Neural cell (in vitro differentiated cells): ENCODE measurements at regions not wholly inside any gene's neighbourhood (a gene's known extent, or its start where the extent isn't known, plus 50 kb on each side); places are given as distances from the start of the nearest gene placed in this dataset.

Experiments
- EP300 ChIP-seq: fragments of 450-650 bp; conservative IDR thresholded peaks from 2 replicates; pipeline ENCODE4 v1.6.1; 2014; ENCODE audit warnings: antibody characterized with exemption, mild to moderate bottlenecking, moderate library complexity; ENCODE audit not compliant: poor library complexity, severe bottlenecking
- EZH2 ChIP-seq: fragments of 200-600, 300-800 bp; shearing (Covaris generic), sonication (generic); IDR thresholded peaks from 2 replicates; pipeline ENCODE4 v1.6.1; 2014; ENCODE audit warnings: antibody characterized with exemption, low read length, borderline replicate concordance, mild to moderate bottlenecking; ENCODE audit not compliant: insufficient read depth, poor library complexity, severe bottlenecking
- POLR2AphosphoS5 ChIP-seq: IDR thresholded peaks from 2 replicates; pipeline ENCODE4 v1.6.1; 2012
- RAD21 ChIP-seq: fragments of 450-650 bp; conservative IDR thresholded peaks from 2 replicates; pipeline ENCODE4 v1.6.1; 2014; ENCODE audit warnings: antibody characterized with exemption, mild to moderate bottlenecking, moderate library complexity
- SMC3 ChIP-seq: fragments of 450-650 bp; conservative IDR thresholded peaks from 2 replicates; pipeline ENCODE4 v1.6.1; 2014; ENCODE audit warnings: antibody characterized with exemption, mild to moderate bottlenecking, moderate library complexity; ENCODE audit not compliant: poor library complexity
- TF ChIP-seq, protein P1 (sequence below): fragments of 450-650 bp; IDR thresholded peaks from 2 replicates; pipeline ENCODE4 v1.5.1; 2014; ENCODE audit warnings: antibody characterized with exemption, mild to moderate bottlenecking, moderate library complexity; ENCODE audit not compliant: poor library complexity, severe bottlenecking

DNA sequence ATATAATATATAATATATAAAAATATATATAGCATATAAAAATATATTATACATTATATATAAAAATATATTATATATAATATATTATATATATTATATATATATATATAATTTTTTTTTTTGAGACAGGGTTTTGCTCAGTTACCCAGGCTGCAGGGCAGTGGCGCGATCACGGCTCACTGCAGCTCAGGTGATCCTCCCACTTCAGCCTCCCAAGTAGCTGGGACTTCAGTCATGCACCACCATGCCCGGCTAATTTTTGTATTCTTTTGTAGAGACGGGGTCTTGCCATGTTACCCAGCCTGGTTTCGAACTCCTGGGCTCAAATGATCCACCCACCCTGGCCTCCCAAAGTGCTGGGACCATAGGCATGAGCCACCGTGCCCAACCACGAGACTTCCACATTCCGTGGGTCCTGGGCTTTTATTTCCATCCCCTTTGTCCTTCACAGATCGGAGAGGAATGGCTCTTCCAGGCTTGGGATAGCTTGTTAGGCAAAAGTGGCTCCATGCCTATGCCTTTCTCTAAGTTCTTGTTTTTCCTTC is 62.0 kb upstream of the IER5L start:
- no peak for TF ChIP-seq EP300
- no peak for TF ChIP-seq EZH2
- TF ChIP-seq POLR2AphosphoS5: no peak
- TF ChIP-seq, protein P1, sequence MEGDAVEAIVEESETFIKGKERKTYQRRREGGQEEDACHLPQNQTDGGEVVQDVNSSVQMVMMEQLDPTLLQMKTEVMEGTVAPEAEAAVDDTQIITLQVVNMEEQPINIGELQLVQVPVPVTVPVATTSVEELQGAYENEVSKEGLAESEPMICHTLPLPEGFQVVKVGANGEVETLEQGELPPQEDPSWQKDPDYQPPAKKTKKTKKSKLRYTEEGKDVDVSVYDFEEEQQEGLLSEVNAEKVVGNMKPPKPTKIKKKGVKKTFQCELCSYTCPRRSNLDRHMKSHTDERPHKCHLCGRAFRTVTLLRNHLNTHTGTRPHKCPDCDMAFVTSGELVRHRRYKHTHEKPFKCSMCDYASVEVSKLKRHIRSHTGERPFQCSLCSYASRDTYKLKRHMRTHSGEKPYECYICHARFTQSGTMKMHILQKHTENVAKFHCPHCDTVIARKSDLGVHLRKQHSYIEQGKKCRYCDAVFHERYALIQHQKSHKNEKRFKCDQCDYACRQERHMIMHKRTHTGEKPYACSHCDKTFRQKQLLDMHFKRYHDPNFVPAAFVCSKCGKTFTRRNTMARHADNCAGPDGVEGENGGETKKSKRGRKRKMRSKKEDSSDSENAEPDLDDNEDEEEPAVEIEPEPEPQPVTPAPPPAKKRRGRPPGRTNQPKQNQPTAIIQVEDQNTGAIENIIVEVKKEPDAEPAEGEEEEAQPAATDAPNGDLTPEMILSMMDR: no peak
- no peak for TF ChIP-seq RAD21
- TF ChIP-seq SMC3: no peak
